A673 (cell line): ENCODE measurements at regions not wholly inside any gene's neighbourhood (a gene's known extent, or its start where the extent isn't known, plus 50 kb on each side); places are given as distances from the start of the nearest gene placed in this dataset.

Experiments
- BruUV-seq: library from RNA; stranded (reverse); fragments of 400-500 nt; replicated peaks from 2 replicates; lab custom pipeline; 2021; lab: Mats Ljungman, UMichigan
- CTCF ChIA-PET: fragments of 300-600 bp; sonication (Branson Sonifier 250); formaldehyde crosslinking; loops from one replicate; lab custom pipeline; 2022; ENCODE audit warnings: antibody characterized with exemption; lab: Charles Lee
- POLR2A ChIA-PET: fragments of 300-600 bp; sonication (Branson Sonifier 250); formaldehyde crosslinking; loops from one replicate; lab custom pipeline; 2022; ENCODE audit warnings: antibody characterized with exemption; ENCODE audit not compliant: low non-redundant PET; lab: Charles Lee
- DNase-seq: peaks from one replicate; pipeline ENCODE4 v3.0.0-alpha.2; 2015; ENCODE audit warnings: low spot score
- H3K27ac ChIP-seq: fragments of 200-600 bp; sonication (generic); 2 replicates; pipeline ENCODE4 v1.5.1; 2016; ENCODE audit warnings: mixed run types, low read depth, mild to moderate bottlenecking, mixed read lengths, antibody characterized with exemption, low read length; ENCODE audit not compliant: poor library complexity, severe bottlenecking
- H3K27me3 ChIP-seq: fragments of 200-600 bp; sonication (generic); replicated peaks from 2 replicates; pipeline ENCODE4 v1.6.1; 2017; ENCODE audit warnings: mixed run types, low read depth, mild to moderate bottlenecking, mixed read lengths, antibody characterized with exemption, low read length; ENCODE audit not compliant: insufficient read depth, poor library complexity
- H3K36me3 ChIP-seq: fragments of 200-600 bp; sonication (generic); 2 replicates; pipeline ENCODE4 v1.6.1; 2016; ENCODE audit warnings: mixed run types, mild to moderate bottlenecking, mixed read lengths, antibody characterized with exemption, low read length; ENCODE audit not compliant: insufficient read depth, poor library complexity, severe bottlenecking
- H3K4me1 ChIP-seq: fragments of 200-600 bp; sonication (generic); 2 replicates; pipeline ENCODE4 v1.6.1; 2017; ENCODE audit warnings: mixed run types, mild to moderate bottlenecking, mixed read lengths, antibody characterized with exemption, low read length; ENCODE audit not compliant: insufficient read depth, poor library complexity, severe bottlenecking
- H3K4me3 ChIP-seq: fragments of 200-600 bp; sonication (generic); 2 replicates; pipeline ENCODE4 v1.5.1; 2016; ENCODE audit warnings: low read depth, mixed run types, mild to moderate bottlenecking, mixed read lengths, low read length; ENCODE audit not compliant: poor library complexity, severe bottlenecking
- H3K9me3 ChIP-seq: fragments of 200-600 bp; sonication (generic); 2 replicates; pipeline ENCODE4 v1.6.1; 2016; ENCODE audit warnings: mixed run types, low read depth, mild to moderate bottlenecking, mixed read lengths, antibody characterized with exemption, low read length; ENCODE audit not compliant: poor library complexity, severe bottlenecking
- CTCF ChIP-seq: fragments of 300-800, 200-600 bp; sonication (generic); conservative IDR thresholded peaks from 2 replicates; pipeline ENCODE4 v1.5.1; 2017; ENCODE audit warnings: low read depth, mild to moderate bottlenecking, antibody characterized with exemption, low read length, moderate library complexity, mixed read lengths
- EZH2 ChIP-seq: fragments of 200-600 bp; sonication (generic); IDR thresholded peaks from 2 replicates; pipeline ENCODE4 v1.6.1; 2017; ENCODE audit warnings: borderline replicate concordance, low read depth, mild to moderate bottlenecking, mixed read lengths, antibody characterized with exemption, low read length; ENCODE audit not compliant: poor library complexity, severe bottlenecking
- intact Hi-C: fragments of 100-400 bp; cut with micrococcal nuclease; formaldehyde crosslinking; loops from one replicate; pipeline ENCODE4 v1.10.0; 2022; ENCODE audit not compliant: unreplicated experiment

- Histone ChIP-seq H3K4me1 (no peaks in the 10 kb centered on the region), H3K36me3 (no peaks in the 10 kb centered on the region), H3K27me3 (no peaks in the 10 kb centered on the region), H3K27ac (no peak overlapping the region), H3K9me3 (no peaks in the 10 kb centered on the region), H3K4me3 (no peak overlapping the region)
- no peak for DNase-seq
- TF ChIP-seq EZH2 (no peak), CTCF (no peak)
- no TSS peak for BruUV-seq
- intact Hi-C loops = no loop called here
- ChIA-PET CTCF (no interaction called here), POLR2A (no interaction called here)
Observed at GRCh38 chr5:20262896-20263295, 274.9 kb upstream of the CDH18 start.

- Histone ChIP-seq H3K4me3 (no peak overlapping the region), H3K27ac (no peak overlapping the region), H3K27me3 (no peaks in the 10 kb centered on the region), H3K9me3 (peaks cover 4% of the 10 kb centered on the region), H3K36me3 (no peaks in the 10 kb centered on the region), H3K4me1 (no peaks in the 10 kb centered on the region)
- TF ChIP-seq EZH2 = no peak
- no peak for TF ChIP-seq CTCF
- CTCF ChIA-PET = no interaction called here
- intact Hi-C loops = no loop called here
- DNase-seq = no peak
- no TSS peak for BruUV-seq
- POLR2A ChIA-PET = no interaction called here
Observed at GRCh38 chr5:20254748-20255147, 266.7 kb upstream of the CDH18 start.

- no peaks in the 10 kb centered on the region for H3K9me3 ChIP-seq
- intact Hi-C loops = no loop called here
- no peak overlapping the region for H3K27ac ChIP-seq
- no TSS peak for BruUV-seq
- no peak for DNase-seq
- no peak overlapping the region for H3K4me3 ChIP-seq
- TF ChIP-seq EZH2 (no peak), CTCF (no peak)
- H3K4me1 ChIP-seq = no peaks in the 10 kb centered on the region
- CTCF ChIA-PET = no interaction called here
- H3K27me3 ChIP-seq = no peaks in the 10 kb centered on the region
- H3K36me3 ChIP-seq = no peaks in the 10 kb centered on the region
- POLR2A ChIA-PET = no interaction called here
Observed at GRCh38 chr5:20248118-20248517, 260.1 kb upstream of the CDH18 start.
